ENCODE measurements at regions not wholly inside any gene's neighbourhood (a gene's known extent, or its start where the extent isn't known, plus 50 kb on each side); places are given as distances from the start of the nearest gene placed in this dataset.

- no peak for TF ChIP-seq CTCF (IDR thresholded peaks at IDR 0.05; ENCODE audit: control extremely low read depth, extremely low read depth)
- Histone ChIP-seq H3K36me3 (ENCODE audit: control insufficient read depth in 4 of 4, insufficient read depth in 4 of 4, low read length in 4 of 4) (no peaks in the 10 kb centered on the region), H3K9me3 (ENCODE audit: control insufficient read depth in 4 of 4, insufficient read depth in 3 of 4, low read length in 3 of 4) (peaks cover 0 to 2% (median 0%) of the 10 kb centered on the region in 4 donors), H3K4me3 (no peak overlapping the region), H3K27ac (ENCODE audit: low read depth in 1 of 2, low read length in 1 of 2) (peak overlapping the region; percentile 4 to 43), H3K4me1 (ENCODE audit: control insufficient read depth in 5 of 5, insufficient read depth in 5 of 5, low read length in 5 of 5) (peaks cover 0 to 27% (median 10%) of the 10 kb centered on the region in 5 donors), H3K27me3 (ENCODE audit: control insufficient read depth in 3 of 3, insufficient read depth in 3 of 3, low read length in 2 of 3) (peaks cover 0 to 6% (median 0%) of the 10 kb centered on the region in 3 donors), H3K9ac (ENCODE audit: insufficient read depth in 1 of 2, low read length in 2 of 2) (no peak overlapping the region)
- DNase-seq, result peak in 1 of 3 donors; percentile 44
- WGBS, 2 donors, result 58 to 73% methylated on average over 10 of the region's 10 CpGs
- ATAC-seq (ENCODE audit: insufficient read depth, low FRiP score), result peak; percentile 41
These were observed 154.3 kb downstream of the ANKRD60 start for GRCh38 chr20:58073945-58074856.

- H3K9ac ChIP-seq (ENCODE audit: insufficient read depth in 1 of 2, low read length in 2 of 2), result no peak overlapping the region
- no peaks in the 10 kb centered on the region for H3K36me3 ChIP-seq (ENCODE audit: control insufficient read depth in 4 of 4, insufficient read depth in 4 of 4, low read length in 4 of 4)
- H3K4me3 ChIP-seq, result no peak overlapping the region
- peaks cover 0 to 21% (median 9%) of the 10 kb centered on the region in 5 donors for H3K4me1 ChIP-seq (ENCODE audit: control insufficient read depth in 5 of 5, insufficient read depth in 5 of 5, low read length in 5 of 5)
- no peak overlapping the region for H3K27ac ChIP-seq (ENCODE audit: low read depth in 1 of 2, low read length in 1 of 2)
- H3K27me3 ChIP-seq (ENCODE audit: control insufficient read depth in 3 of 3, insufficient read depth in 3 of 3, low read length in 2 of 3), result peaks cover 0 to 6% (median 0%) of the 10 kb centered on the region in 3 donors
- WGBS, 2 donors, result 85 to 94% methylated on average over 15 of the region's 15 CpGs
- TF ChIP-seq CTCF (IDR thresholded peaks at IDR 0.05; ENCODE audit: control extremely low read depth, extremely low read depth), result no peak
- DNase-seq, result no peak
- peaks cover 0 to 3% (median 0%) of the 10 kb centered on the region in 4 donors for H3K9me3 ChIP-seq (ENCODE audit: control insufficient read depth in 4 of 4, insufficient read depth in 3 of 4, low read length in 3 of 4)
- ATAC-seq (ENCODE audit: insufficient read depth, low FRiP score), result no peak
These were observed 155.5 kb downstream of the ANKRD60 start for GRCh38 chr20:58072695-58073671.

GRCh38 chr20:58071991-58072390, 156.5 kb downstream of the ANKRD60 start:
- H3K4me1 ChIP-seq (ENCODE audit: control insufficient read depth in 5 of 5, insufficient read depth in 5 of 5, low read length in 5 of 5), result peaks cover 0 to 21% (median 9%) of the 10 kb centered on the region in 5 donors
- no peak for DNase-seq
- ATAC-seq (ENCODE audit: insufficient read depth, low FRiP score), result no peak
- 69 to 87% methylated on average over 3 of the region's 3 CpGs for WGBS, 2 donors
- peaks cover 0 to 1% (median 0%) of the 10 kb centered on the region in 4 donors for H3K9me3 ChIP-seq (ENCODE audit: control insufficient read depth in 4 of 4, insufficient read depth in 3 of 4, low read length in 3 of 4)
- no peak overlapping the region for H3K9ac ChIP-seq (ENCODE audit: insufficient read depth in 1 of 2, low read length in 2 of 2)
- H3K27ac ChIP-seq (ENCODE audit: low read depth in 1 of 2, low read length in 1 of 2), result no peak overlapping the region
- peaks cover 0 to 6% (median 0%) of the 10 kb centered on the region in 3 donors for H3K27me3 ChIP-seq (ENCODE audit: control insufficient read depth in 3 of 3, insufficient read depth in 3 of 3, low read length in 2 of 3)
- no peak overlapping the region for H3K4me3 ChIP-seq
- no peaks in the 10 kb centered on the region for H3K36me3 ChIP-seq (ENCODE audit: control insufficient read depth in 4 of 4, insufficient read depth in 4 of 4, low read length in 4 of 4)
- TF ChIP-seq CTCF (IDR thresholded peaks at IDR 0.05; ENCODE audit: control extremely low read depth, extremely low read depth), result no peak

All from lung (tissue), 11 donors.